HG02884 (cell line): ENCODE measurements at regions not wholly inside any gene's neighbourhood (a gene's known extent, or its start where the extent isn't known, plus 50 kb on each side); places are given as distances from the start of the nearest gene placed in this dataset.

Experiments used
- ATAC-seq: cut with Tn5 transposase; IDR thresholded peaks from one replicate; pipeline ENCODE4 v1.9.1; 2021; ENCODE audit warnings: mild to moderate bottlenecking, moderate library complexity; ENCODE audit not compliant: unreplicated experiment

DNA sequence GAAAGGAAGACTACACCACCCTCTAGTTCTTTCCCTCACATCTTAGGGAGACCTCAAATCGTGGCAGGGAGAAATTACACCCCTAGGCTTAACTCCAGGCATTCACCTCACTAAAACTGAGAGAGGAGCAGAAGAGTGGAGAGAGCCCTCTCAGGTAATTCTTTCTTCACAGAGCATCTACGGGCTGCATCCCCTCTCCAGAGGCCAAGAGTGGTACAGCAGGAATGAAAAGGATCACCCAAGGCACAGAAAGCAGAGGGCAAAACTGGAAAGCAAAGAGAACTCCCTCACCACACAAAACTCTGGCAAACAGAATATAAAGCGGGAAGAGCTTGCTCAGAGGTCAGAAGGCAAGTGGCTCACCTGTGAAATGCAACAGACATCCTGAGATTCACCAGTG, 661.2 kb downstream of the TBC1D4 start:
- ATAC-seq, result no peak

DNA sequence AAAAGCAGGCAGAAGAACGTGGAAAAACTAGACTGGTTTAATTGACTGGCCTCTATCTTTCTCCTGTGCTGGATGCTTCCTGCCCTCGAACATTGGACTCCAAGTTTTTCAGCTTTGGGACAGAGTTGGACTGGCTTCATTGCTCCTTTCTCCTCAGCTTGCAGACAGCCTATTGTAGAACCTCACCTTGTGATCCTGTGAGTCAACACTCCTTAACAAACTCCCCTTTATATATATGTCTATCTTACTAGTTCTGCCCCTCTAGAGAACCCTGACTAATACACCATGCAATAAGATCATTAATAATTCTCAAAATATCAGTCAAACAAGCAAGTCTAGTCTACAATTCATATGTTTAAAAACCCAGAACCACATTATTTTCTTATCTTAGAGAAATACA, 662.4 kb downstream of the TBC1D4 start:
- ATAC-seq, result no peak

- no peak for ATAC-seq
Measured at GRCh38 chr13:74816737-74817136, 665.2 kb downstream of the TBC1D4 start.

- ATAC-seq, result no peak
Measured at GRCh38 chr13:74796157-74796556, 662.0 kb upstream of the KLF12 start.

GRCh38 chr13:74795526-74795925, 661.3 kb upstream of the KLF12 start:
- ATAC-seq, result no peak

GRCh38 chr13:74794582-74794981, 660.4 kb upstream of the KLF12 start:
- ATAC-seq, result no peak

GRCh38 chr13:74794147-74794546, 659.9 kb upstream of the KLF12 start:
- no peak for ATAC-seq

DNA sequence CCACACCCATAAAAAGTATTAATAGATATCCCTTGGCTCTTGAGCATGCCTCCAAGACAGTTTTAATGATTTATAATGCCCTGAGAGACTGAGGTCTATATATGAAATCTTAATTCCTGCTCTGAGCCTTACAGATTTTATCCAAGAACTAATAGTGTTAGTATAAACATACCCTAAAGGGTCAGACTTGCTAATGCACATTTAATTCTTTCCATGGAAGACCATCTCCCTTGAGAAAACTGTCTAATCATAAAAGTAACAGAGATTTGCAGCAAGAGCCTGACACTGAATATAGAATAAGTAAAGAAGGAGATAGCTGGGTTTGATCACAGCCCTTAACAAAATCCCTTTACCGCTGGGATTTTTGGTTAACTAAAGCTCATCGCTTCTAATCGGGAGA, 650.8 kb upstream of the KLF12 start:
- ATAC-seq, result no peak

DNA sequence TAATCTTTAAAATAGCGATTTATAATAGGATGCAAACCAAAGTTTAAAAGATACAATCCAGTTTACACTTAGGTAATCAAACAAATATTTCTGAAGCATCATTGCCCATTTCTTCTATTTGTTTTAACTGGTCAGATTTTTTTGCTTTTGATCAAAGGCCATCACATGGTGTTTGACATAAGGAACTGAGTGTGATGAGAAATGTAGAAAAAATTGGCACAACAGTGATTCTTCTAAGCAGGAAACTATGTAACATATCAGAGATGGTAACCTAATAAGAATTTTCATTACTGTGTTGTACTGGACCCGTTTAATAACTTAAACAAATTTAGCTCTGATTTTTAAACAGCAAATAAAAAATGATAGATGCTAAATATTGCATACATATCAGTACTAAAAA, 644.7 kb upstream of the KLF12 start:
- ATAC-seq, result no peak

DNA sequence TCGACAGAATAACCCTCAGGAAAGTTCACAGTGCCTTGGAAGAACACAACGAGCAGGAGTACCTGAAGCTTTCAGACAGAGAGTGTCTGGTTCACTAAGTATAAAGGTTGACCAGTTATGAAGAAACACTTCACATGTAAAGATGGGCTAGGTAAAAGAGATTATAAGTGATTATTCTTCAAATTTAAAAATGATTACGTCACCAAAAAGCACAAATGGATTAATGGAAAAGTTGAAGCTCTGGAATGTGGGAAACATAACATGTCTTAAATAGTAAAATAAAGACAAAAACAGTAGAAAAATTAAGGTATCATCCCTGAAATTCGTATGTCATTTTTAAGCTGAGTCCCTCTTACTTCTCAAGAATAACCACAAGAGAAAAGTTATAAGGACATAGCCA, 643.9 kb upstream of the KLF12 start:
- ATAC-seq, result no peak

DNA sequence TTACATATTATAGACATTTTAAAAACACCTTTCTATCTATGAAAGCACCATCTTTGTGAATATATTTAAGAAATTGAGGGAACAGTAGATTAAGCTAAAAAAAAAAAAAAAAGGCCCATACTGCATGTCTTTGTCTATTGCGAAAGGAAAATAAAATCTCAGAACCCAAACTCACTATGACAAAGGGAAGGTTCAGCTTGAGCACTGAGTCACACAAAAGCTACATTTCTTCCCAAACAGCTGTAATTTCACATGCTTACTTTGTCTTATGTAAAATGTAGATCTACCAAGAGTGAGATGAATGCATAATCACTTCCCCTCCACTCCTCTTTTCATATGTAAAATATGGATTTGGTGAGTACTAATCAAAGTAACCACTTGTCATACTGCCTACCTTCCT, 640.1 kb upstream of the KLF12 start:
- no peak for ATAC-seq

DNA sequence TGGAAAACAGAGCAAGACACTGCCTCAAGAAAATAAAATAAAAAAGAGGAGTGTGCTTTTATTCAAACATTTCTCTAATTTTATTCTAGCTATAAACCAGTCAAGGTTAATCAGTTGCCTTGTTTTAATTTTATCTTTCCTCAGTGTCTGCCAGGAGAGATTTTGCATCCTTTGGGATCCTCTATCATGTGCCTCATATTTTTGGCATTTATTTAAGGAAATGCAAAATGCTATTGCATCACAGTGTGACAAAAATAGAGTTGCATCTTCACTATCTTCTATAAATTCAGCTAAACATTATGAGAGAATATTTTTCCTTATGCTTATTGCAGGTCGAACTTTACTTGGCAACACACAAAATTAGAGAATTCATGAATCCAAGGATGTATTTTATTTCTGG, 639.0 kb upstream of the KLF12 start:
- no peak for ATAC-seq

DNA sequence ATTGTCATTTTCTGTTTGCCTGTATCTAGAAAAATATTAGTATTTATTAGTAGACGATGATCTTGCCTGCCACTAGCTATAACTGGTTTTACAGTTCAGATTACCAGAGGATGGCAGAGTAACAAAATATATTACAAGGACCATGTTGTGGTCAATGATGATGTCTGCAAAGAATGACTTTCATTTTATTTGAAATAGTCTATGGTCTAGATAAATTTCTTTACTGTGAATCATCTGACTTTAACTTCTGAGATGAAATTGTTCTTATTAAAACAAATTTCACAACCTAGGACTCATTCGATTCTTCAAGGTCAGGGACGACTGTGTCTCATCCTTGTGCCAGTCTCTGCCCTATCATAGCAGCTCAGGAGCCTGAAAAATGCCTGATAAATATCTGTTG, 637.8 kb upstream of the KLF12 start:
- no peak for ATAC-seq

DNA sequence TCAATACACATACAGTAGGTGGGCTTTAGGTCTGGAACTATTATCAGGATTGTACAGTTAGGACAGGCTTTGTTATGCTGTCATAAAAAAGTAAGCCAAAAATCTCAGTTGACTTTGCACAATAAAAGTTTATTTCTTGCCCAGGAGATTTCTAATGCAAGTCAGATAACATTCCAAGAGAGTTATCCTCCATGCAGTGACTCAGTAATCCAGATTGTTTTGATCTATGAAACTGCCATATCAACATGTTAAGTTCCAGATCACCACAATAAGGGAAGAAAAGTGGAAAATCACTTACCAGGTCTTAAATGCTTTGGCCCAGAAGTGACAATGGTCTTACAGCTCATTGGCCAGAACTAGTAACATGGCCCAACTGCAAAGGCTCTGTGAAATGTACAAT, 636.2 kb upstream of the KLF12 start:
- ATAC-seq, result no peak

DNA sequence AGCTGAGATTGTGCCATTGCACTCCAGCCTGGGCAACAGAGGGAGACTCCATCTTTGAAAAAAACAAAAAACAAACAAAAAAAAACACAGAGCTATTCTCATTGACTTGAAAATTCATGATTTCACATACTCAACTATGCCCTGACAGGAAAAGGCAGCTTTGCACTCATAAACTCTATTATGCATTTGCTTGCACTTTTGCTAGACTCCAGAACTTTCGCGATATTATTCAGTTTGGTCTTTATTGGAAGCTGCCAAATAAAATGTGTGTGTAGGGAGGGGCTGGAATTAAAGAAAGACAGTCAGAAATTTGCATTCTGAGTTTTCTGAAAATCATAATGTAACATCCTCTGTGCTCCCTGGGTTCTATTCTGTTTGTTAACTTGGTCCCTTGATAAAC, 635.1 kb upstream of the KLF12 start:
- ATAC-seq, result no peak

DNA sequence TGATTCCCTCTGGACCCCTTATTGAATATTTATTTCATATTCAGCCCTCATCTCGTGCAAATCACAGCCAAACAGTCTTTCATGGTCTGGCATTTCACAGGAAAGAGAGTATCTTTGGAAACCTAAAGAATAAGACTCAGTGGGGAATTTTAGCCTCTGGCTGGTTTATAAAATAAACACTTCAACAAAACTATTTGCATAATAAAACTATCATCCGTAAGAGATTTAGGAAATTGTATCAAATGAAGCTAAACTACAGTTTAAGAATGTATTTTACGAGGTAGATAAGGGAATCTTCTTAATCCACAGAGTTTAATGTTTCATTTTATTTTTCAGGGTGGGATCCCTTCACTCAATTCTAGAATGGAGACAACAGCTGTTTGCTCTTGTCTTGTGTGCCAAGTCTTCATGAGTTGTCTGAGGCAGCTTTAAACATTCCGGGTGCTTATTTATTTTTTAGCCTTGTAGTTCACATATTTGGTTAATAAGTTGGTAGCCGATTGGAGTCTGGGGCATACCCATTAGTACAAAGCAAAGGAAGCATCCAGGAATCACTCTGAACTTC, 634.4 kb upstream of the KLF12 start:
- ATAC-seq, result no peak

DNA sequence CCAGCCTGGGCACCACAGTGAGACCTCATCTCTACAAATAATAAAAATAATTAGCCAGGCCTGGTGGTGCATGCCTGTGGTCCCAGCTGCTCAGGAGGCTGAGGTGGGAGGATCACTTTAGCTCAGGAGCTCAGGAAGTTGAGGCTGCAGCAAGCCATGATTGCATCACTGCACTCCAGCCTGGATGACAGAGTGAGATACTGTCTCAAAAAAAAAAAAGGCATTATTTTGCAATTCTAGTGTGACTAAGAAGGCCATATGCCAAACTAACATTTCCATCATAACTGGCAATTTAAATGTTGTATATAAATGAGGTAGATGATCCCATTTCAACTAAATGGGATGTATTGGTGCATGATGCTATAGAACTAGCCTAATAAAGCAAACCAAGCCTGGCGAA, 632.8 kb upstream of the KLF12 start:
- ATAC-seq, result no peak

DNA sequence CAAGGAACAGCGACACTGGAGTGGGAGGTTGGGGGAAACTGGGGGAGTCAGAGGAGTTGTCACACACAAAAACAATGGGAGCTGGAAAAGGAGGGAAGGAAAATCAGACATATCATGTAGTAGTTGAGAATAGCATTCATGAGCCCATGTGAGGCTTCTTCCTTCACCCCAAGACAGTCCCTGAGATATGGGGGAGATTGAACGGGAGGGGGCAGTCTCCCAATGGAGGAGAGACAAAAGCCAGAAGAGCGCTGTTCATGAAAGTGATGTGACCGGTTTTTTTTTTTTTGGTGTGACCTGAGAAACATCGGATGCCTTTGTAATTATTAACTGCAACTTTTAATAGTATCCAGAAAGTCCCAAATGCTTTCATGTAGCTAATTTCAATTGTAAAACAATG, 631.8 kb upstream of the KLF12 start:
- ATAC-seq, result no peak

GRCh38 chr13:74761801-74762757, 627.9 kb upstream of the KLF12 start:
- no peak for ATAC-seq

DNA sequence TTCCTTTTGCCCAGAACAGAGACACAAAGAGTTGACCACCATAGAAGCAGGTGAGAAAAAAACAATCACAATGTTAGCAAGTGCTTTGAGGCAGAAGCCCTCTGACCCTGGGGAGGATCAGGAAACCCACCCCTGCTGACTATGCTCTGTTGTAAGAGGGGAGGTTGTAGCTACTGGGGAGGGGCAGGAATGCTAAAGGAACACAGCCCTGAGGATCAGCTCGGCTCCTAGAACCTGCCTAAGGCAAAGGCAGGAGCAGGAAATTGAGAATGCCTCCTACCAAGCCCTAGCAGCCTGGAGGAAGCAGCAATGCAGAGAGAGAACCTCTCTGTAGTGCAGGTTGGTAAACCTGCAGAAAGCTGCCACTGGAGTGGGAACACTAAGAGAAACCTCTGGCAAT, 624.0 kb upstream of the KLF12 start:
- no peak for ATAC-seq

DNA sequence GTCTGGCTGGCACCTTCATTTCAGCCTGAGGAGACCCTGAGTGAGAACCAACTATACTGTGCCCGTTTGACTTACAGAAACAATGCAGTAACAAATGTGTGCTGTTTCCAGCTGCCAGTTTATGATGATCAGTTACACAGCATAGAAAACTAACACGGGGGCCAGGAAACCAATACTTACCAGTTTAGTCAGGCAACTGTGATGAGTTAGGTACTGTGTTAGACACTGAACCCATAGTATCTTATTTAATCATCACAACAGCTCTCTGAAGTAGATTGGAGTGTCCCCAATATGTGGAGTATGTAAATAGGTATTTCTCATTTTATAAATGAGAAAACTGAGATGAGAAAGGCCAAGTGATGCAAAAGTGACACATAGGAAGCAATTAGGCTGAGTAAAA, 620.9 kb upstream of the KLF12 start:
- ATAC-seq, result no peak

DNA sequence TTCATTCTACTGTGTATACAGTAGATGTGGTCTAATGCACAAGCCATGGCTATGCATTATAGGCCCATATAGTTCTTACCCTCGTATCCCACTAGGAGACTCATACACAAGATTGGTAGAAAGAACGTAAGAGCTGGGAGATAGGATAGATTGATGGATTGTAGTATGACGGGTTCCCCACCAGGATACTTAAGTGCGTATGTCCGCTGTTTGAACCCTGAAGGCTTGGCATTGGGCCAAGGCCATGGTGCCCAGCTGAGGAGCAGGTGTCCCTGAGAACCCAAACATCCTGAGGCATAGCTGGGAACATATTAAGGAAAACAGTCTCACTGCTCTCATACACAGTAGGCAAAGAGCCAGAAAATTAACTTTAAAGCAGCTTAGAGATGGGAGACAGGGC, 617.5 kb upstream of the KLF12 start:
- no peak for ATAC-seq
